ENCODE measurements at regions not wholly inside any gene's neighbourhood (a gene's known extent, or its start where the extent isn't known, plus 50 kb on each side); places are given as distances from the start of the nearest gene placed in this dataset.

GRCh38 chrX:69034451-69034850 is 130.8 kb downstream of the PJA1 start:
- Histone ChIP-seq H3K9me3 (ENCODE audit: control insufficient read depth, insufficient read depth, low read depth, low read length) (no peaks in the 10 kb centered on the region), H3K27me3 (ENCODE audit: control insufficient read depth, insufficient read depth, low read length) (no peaks in the 10 kb centered on the region), H3K27ac (ENCODE audit: low read length) (no peak overlapping the region), H3K4me1 (ENCODE audit: control insufficient read depth, insufficient read depth, low read length) (no peaks in the 10 kb centered on the region), H3K4me3 (ENCODE audit: low read depth in 2 of 2, low read length in 2 of 2) (no peak overlapping the region), H3K36me3 (ENCODE audit: control insufficient read depth, insufficient read depth, low read length) (no peaks in the 10 kb centered on the region)
- in situ Hi-C loops (cut with HindIII; ENCODE audit: low pct_unique_long_range_greater_than_20kb, low sequenced_read_pairs) (no loop called here), intact Hi-C loops (cut with micrococcal nuclease; ENCODE audit: unreplicated experiment) (no loop called here)
- ChIA-PET POLR2A (no interaction called here), CTCF (no interaction called here)
- DNase-seq (ENCODE audit: low read depth, low spot score) (no peak), ATAC-seq (no peak)
- BruUV-seq (replicated peaks) = no TSS peak
- no peak for TF ChIP-seq TCF7L2 (IDR thresholded peaks at IDR 0.05; ENCODE audit: low read depth, low read length)
- TF ChIP-seq POLR2AphosphoS5 (IDR thresholded peaks at IDR 0.05; ENCODE audit: low read depth, low read length) = no peak
- no peak for TF ChIP-seq REST (IDR thresholded peaks at IDR 0.05; ENCODE audit: insufficient read depth in 1 of 2, low read depth in 2 of 2, low read length in 1 of 2)
- no peak for TF ChIP-seq CTCF (IDR thresholded peaks at IDR 0.05)
- TF ChIP-seq SIN3A (IDR thresholded peaks at IDR 0.05; ENCODE audit: borderline replicate concordance, insufficient read depth, low read depth, low read length) = no peak

- ATAC-seq (no peak), DNase-seq (ENCODE audit: low read depth, low spot score) (no peak)
- intact Hi-C loops (cut with micrococcal nuclease; ENCODE audit: unreplicated experiment) (no loop called here), in situ Hi-C loops (cut with HindIII; ENCODE audit: low pct_unique_long_range_greater_than_20kb, low sequenced_read_pairs) (no loop called here)
- TF ChIP-seq POLR2AphosphoS5 (IDR thresholded peaks at IDR 0.05; ENCODE audit: low read depth, low read length) (no peak), TCF7L2 (IDR thresholded peaks at IDR 0.05; ENCODE audit: low read depth, low read length) (no peak), REST (IDR thresholded peaks at IDR 0.05; ENCODE audit: insufficient read depth in 1 of 2, low read depth in 2 of 2, low read length in 1 of 2) (no peak)
- no peak overlapping the region for H3K4me3 ChIP-seq (ENCODE audit: low read depth in 2 of 2, low read length in 2 of 2)
- no peak overlapping the region for H3K27ac ChIP-seq (ENCODE audit: low read length)
- H3K27me3 ChIP-seq (ENCODE audit: control insufficient read depth, insufficient read depth, low read length) = no peaks in the 10 kb centered on the region
- H3K4me1 ChIP-seq (ENCODE audit: control insufficient read depth, insufficient read depth, low read length) = no peaks in the 10 kb centered on the region
- BruUV-seq (replicated peaks) = no TSS peak
- H3K36me3 ChIP-seq (ENCODE audit: control insufficient read depth, insufficient read depth, low read length) = no peaks in the 10 kb centered on the region
- ChIA-PET CTCF (no interaction called here), POLR2A (no interaction called here)
- H3K9me3 ChIP-seq (ENCODE audit: control insufficient read depth, insufficient read depth, low read depth, low read length) = no peaks in the 10 kb centered on the region
Measured at GRCh38 chrX:69033936-69034335, 131.3 kb downstream of the PJA1 start.
